HG02623 (cell line): ENCODE measurements at regions not wholly inside any gene's neighbourhood (a gene's known extent, or its start where the extent isn't known, plus 50 kb on each side); places are given as distances from the start of the nearest gene placed in this dataset.
A peak's percentile ranks its signal among the peaks of the same experiment; 100 is the strongest.

Experiments used
- ATAC-seq: cut with Tn5 transposase; IDR thresholded peaks from one replicate; pipeline ENCODE4 v1.9.1; 2021; ENCODE audit warnings: moderate library complexity; ENCODE audit not compliant: unreplicated experiment

DNA sequence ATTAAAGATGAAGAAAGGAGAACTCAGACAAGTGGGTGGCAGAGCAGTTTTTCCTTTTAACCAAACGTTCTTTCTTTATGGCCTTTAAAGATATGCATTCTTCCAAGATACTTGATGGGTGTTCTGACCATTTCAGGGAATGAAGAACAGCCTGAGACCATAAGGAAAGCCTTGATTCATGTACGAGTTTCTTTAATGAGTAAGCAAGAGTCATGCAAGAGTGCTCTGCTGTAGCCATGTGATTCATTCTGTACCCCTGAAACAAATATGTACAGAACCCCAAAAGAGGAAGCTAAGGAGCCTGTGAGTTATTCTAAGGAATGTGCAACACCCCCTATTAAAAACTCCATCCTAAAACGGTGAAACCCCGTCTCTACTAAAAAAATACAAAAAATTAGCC is 372.8 kb downstream of the MTX2 start:
- ATAC-seq: no peak

DNA sequence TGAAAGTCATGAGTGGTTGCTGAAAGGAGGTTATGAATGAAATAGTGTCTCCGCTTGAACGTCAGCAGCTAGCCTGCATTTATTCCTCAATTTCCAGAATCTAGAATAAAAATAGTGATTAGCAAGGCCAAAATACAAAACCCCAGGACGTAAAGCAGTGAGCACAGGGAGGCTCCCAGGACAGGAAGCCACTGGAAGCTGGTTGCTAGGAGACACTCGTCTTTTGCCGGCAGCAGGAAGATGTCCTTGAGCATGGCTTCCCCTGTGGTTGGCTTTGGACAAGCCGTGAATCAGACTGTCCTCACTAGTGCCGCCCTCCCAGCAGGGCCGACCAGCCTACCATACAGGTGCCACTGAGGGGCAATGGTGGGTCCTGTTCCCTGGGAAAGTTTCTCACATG is 374.4 kb downstream of the MTX2 start:
- ATAC-seq: no peak

DNA sequence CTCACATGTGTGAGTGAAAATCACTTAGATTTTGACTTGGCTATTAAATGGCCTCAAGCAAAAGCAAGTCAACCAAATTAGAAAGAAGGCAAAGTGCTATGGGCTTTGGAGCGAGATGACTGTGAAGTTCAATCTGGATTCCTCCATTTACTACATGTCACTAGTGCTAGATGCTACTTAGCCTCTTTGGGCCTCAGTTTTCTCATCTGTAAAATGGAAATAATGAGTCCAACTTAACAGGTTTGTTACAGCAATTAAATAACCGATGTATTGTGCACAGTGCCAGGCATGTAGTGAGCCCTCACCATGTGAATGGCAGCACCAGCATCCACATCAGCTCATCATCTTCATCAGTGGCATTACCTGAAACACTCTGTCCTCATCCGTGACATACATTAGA is 376.3 kb downstream of the MTX2 start:
- no peak for ATAC-seq

DNA sequence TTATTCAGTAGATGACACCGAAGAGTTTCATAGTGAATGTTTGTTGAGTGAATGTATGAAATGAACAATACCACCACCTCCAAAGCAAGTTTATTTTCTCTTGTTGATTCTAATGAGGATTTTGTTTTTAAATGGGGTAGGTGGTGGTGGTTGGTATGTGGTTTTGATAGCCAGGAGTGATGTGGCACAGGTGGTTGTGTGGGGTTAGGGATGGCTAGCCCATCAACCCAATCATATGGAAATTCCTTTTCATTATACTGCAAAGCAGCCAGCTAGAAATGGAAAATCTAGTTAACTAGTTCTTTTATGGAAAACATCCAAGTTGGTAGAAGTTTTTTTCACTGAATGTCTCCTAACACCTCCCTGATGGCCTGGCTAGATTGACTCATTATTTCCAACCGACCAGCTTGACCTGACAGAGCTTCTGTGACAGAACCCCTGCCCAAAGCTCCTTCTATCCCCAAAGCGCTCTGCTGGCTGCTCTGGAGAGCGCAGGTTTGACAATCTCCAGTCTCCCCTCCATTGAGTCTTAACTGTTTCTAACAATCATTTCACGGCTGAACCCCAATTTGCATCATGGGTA is 376.9 kb downstream of the MTX2 start:
- no peak for ATAC-seq

DNA sequence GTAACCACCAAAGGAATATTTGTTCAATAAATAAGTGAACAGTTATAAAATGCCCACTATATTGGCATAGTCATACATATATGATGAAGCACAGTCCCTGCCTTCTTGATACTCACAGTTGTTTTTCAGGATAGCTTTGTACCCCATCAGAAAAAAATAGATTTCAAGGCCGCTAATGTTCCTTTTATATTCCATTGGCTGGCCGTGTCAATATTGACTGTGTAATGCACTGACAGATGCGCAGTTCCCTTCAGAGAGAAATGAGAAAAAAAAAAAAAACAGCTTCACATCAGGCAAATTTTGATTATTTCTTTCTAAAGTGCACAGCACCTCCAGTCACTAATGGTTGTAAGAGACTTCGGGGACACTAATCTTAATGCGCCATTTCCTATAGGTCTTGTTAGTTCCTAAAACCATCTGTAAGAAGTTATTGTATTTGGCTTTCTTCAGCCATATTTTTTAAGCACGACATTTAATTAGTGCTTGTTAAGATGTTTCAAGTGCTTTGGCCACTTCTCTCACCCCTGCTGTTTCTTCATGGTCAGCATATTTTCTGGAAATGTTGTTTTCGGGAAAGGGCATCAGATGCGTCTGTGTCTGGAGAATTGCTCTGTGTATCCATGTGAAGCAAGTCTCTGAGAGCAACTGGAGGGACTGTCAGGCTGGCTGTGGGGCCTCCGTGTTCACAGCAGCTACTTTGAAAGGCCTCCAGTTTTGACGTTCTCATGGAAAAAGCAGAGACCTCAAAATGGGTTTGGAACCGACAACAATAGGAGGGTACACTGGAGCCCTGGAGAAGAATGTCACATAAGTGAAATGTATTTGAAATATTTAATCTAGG is 378.3 kb downstream of the MTX2 start:
- no peak for ATAC-seq

DNA sequence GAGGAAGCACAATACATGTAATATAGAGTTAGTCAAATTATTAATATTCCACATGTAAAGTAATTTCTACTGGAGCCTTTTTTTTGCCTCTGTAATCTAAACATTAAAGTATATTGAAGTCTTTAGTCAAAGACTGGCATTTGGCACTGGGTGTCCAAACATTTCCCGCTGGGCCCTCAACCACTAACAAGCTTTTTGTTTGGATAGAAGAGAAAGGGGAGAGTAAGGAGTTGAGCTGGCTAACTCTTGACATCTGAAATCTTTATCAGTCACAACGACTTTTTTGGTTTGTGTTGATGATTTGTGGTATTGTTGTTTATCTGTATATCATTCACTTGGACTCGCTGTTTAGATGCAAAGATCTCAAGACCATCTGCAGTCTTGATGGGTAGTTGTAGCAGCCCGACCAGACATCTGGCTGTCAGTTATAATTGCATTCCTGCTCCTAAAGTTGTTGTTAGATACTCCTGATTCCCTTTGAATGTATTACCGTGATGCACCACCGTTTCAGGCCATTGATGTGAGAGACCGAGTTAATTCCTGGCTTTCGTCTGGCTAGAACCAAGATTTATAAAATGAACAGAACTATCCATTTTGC is 379.6 kb downstream of the MTX2 start:
- ATAC-seq: no peak

DNA sequence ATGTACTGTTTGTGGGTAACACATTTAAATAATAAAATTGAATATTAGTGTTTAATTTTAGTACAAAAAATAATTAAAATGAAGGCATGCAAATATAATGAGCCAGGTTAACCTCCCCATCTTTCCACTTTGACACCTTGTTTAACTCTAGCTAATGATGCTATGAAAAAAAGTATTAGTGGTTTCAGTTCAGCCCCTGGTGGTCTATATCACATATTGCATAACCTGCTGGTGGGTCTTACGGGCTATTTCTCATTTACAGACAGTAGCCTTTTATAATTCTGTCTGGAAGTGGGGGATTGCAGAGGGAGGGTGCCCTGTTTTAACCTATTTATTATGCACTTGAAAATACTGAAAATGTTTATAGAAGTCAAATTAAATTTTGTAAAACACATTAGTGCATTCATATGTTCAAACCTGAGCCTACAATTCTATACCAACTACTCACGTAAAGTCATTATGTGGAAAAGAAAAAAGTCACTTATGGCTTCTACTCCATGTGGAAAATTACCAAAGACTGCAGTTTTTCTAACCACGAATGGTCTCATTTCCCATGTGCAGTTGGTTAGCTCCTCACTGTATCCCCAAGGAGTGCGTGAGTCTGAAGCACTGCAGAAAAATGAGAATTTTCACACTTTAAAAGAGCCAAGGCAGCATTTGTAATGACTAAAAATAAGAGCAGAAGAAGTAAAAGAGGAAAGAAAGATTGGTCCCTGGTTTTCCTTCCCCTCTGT is 381.0 kb downstream of the MTX2 start:
- ATAC-seq: no peak

DNA sequence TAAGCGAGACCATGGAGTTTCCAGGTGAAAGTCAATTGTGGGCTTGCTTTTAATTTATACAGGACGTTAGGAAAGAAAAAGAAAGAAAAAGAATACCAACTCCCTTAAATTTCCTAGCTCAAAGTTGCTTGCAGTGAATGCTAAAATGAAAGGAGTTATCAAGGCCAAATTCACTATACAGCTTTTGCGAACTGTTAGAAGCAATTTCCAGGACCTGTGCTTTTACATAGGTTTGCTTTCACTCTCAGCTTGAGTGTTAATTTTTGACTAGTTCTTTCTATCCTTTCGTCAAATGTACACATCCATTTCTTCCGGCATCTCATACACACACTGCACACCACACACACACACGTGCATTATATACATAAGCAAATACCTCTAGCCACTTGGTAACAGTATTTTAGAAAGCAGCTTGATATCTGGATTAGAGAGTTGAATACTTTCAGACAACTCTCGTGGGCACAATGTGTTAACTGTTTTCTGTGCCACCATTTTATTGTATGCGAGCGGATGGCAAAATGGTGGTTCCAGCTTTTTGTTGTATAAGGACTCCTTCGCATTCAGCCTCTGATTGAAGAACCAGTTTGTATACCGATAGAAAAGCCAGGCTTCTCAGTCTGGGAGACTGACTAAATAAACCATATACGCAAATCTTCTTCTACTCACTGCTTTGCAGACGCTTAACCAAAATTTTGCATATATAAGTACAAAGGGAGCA is 381.8 kb downstream of the MTX2 start:
- ATAC-seq: no peak

DNA sequence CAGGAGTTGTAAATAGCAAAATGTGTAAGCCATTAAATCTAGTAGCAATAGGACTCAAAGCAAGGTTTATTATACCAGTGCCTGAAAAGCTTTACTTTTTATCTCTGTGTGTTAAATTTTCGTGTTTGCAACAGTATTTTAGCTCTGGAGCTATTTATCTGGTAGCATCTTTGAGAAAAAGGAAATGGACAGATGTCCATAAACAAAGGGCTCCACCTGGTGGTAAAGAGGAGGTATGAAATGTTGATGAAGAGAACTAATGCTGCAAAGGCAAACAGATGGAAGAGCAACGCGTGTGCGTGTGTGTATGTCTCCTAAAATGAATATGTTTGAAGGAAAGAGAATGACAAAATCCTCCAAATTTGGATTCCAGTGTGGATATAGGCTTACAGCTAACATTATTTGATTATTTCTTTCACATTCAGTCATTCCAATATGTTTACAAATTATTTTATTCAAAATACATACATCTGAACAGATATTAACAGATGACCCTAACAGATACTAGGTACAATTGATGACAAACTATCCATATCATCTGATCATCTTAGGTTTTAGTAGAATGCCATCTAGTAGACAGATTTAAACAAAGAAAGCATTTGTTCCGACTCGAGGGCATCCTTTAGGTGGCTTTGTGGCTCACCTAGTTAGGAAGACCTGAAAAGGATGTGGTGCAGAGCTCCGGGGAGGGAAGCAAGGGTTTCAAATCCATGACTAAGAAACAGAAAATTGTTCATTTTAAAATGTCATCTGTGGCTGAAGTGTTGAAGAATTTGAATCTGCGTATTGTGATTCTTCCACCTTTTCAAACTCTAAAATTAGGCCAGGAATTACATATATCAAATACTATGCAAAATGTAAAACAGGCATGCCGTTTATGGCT is 383.3 kb downstream of the MTX2 start:
- ATAC-seq: peak; percentile 73

DNA sequence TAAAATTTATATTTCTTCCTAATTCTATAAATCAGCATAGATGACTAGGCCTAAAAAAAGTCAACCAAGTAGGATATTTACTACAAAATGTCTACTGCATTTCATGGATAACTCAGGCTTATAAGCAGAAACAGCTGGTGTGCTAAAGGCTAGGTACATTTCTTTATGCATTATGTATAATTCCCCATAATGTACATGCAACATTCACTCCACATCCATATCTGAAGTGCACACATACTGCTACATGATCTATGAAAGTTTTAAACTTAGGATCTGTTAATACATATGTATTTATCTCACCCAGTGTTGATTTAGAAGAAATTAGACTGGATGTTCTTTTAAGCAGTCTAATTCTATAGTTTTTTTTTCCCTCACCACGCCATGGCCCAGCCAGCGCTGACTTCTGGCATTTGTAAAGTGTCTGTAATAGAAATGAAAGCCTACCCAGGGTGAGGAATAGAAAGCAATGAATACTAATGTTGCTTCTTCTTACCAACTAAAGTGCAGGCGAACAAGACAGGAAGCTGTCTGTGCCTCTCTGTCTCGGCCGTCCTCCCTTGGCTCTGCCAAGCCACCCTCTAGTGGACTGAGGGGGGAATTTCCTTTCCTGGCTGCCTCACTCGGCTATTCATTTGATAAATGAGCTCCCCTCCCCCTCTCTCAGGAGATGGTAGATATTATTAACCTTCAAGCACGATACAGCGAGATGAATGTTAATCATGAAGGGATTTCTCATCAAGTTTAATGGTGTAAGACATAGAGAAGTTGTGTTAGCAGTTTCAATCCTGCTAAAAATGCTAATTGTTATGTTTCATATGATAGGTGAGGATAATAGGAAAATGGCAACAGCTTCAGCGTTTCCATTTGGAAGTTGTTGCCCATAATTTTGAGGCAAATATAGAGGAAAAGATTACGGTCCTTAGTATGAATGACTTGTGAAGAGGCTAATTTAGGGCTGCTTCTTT is 384.5 kb downstream of the MTX2 start:
- peak; percentile 77 for ATAC-seq

DNA sequence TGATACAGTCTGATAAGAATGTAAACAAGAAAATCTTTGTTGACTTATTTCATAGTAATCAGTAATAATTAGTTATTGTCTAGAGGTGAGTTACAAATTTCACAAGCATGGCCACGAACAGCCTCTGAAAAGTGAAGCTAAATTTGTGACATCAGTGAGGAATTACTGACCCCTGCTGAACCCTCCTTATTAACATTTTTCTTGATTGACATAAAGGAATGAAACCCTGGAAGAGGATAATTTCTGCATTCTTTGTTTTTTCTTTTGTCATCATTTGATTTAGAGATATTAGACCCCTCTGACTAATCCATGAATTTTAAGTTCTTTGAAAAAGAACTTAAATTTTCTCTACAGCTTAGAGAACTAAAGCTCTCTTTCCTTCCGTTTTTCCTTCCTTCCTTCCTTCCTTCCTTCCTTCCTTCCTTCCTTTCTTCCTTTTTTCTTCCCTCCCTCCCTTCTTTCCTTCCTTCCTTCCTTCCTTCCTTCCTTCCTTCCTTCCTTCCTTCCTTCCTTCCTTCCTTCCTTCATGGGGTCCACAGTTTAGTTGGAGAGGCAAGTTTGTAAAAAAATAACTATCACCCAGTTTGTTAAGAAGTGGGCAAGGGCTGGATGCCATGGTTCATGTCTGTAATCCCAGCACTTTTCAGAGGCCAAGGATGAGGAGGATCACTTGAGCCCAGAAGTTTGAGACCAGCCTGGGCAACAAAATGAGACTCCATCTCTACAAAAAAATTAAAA is 387.0 kb downstream of the MTX2 start:
- no peak for ATAC-seq

DNA sequence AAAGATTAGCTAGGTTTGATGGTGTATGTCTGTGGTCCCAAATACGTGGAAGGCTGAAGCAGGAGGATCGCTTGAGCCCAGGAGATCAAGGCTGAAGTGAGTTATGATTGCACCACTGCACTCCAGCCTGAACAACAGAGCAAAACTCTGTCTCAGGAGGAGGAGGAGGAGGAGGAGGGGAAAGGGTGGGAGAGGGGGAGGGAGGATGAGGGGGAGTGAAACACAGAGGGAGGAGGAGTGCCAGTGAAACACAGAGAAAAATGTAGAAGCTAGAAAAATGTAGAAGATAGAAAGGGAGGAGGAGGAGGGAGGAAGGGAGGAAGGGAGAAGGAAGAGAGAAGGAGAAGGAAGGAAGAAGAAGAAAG is 387.5 kb downstream of the MTX2 start:
- ATAC-seq: no peak

DNA sequence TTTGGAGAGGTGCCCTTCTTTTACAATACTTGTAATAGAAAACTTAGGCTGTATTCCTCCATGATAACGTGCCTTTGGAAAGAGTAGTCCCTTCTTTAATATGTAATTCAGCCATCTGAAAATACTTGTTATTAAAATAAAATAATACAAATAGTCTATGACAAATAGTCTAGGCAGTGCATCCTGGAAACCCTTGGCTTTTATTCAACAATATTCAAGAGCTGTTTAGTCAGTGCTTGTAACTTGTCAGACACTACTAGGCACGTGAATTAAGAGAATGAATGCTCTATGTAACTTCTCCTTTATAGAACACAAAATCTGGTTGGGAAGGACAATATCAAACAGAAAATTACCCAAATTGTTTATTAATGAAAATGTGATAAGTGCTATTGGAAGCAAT is 388.2 kb downstream of the MTX2 start:
- no peak for ATAC-seq

DNA sequence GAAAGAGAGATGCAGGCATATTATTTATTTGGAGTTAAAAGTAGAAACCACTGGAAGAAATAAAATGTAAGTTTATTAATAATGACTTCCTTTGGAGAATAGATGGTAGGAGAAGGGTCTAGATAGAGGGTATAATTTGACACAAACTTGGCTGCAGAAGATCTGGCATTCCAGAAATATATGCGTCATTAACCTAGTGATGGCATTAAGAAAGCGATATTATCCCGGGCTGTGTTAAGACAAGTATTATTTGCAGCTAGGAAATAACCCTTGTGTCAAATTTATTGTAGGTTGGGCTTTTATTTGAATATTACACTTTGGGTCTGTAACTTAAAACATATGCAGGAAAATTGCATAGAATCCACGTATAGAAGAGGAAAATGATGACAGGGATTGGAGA is 389.5 kb downstream of the MTX2 start:
- ATAC-seq: no peak

DNA sequence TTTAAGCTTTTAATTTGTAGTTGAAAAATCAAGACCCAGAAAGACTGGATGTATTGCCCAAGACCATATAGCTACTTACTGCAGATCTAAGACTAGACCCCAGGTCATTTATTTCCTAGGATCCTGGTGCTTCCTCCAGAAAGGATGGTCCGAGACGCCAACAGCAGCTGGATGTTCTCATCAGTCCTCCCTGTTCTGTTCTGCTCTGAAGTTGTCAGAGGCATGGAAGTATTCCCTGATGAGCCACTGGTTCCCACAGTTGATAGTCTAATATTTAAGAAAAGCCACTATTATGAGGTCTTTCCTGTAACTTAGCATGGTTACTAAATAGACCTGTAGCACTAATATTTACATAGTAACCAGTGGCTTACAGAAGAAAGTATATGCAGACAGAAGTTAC is 393.5 kb downstream of the MTX2 start:
- no peak for ATAC-seq

DNA sequence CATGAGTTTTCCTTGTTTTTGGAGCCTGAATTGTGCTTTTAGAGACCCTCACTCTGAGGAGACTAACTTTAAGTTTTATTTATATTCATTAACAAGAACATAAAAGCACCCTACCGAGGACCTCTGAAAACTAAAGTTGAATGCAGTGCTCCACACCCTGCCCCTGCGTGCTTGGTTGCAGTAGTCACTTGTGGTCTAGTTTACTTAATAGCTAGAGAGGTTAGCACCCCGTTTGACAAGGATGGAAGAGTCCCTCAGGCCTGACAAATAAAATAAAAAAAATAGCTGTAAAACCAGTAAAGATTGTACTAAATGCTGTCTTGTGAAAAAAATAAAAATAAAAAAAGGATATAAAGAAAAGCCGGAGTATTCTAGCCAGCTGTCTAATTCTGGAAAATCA is 395.2 kb downstream of the MTX2 start:
- no peak for ATAC-seq

DNA sequence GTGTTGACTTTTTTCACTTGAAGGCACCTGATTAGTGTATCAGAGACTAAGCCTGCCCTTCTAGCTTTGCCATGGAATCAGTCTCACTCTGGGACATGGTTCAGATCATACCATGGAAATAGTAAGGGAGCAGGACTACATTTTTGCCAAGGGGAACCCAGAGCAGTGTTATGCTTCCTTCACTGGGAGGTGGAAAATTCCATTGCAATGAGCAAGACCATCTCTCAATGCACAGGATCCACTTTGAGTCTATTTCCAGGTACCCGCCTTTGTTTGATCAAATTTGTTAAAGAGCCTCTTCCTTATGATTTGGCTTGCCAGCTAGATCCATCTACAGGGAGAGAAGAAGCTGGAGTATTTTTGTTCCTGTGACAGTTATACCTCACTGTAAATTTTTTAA is 395.8 kb downstream of the MTX2 start:
- ATAC-seq: no peak

DNA sequence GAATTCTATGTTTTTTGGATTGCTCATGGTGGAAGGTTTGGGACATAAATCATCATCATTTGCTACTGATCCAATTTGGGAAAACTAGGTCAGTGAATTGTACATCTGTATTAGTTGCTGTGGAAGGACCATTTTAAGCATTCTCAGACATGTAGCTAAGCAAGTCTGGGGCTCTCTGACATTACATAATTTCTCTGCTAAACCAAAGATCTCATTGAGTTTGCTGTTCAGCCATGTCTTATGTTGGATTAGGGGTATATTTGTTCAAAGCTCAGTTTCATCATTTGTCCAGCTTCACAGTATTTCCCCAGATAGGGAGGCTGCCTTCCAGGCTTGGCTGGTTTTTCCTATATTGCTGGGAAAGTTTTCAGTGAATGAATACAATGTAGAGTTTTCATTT is 399.7 kb downstream of the MTX2 start:
- ATAC-seq: no peak
